ENCODE measurements at regions not wholly inside any gene's neighbourhood (a gene's known extent, or its start where the extent isn't known, plus 50 kb on each side); places are given as distances from the start of the nearest gene placed in this dataset.

DNA sequence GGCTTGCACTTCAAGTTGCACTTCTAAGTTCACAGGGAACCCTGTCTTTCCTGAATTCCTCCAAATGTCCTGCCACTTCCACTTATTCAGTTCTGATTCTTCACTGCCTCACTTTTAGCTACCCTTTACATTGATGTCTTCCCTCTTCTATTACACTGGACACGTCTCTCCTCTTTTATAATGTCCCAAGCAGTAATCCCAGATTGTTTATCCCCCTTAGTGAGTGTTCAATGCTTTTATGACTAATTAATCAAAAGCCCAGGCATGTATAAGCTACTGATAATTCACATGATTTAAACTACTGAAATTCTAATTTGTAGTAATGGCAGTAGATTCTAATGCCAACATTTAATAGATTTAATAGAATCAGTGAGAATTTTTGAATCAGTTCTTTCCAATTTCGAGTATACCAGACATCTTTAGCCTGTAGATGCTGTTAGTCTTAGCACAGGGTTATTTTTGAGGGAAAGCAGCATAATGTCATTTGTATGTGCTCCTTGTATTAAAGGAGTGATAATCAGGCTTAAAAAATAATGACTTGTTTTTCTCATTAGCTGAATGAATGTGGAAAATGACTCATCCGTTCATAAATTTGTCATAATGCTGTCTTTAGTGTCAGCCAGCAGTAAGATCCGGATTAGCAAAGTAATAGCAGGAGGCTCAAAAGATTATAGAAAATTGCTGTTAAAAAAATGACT lies 703.1 kb downstream of the CENPC start:
- TF ChIP-seq, protein P1, sequence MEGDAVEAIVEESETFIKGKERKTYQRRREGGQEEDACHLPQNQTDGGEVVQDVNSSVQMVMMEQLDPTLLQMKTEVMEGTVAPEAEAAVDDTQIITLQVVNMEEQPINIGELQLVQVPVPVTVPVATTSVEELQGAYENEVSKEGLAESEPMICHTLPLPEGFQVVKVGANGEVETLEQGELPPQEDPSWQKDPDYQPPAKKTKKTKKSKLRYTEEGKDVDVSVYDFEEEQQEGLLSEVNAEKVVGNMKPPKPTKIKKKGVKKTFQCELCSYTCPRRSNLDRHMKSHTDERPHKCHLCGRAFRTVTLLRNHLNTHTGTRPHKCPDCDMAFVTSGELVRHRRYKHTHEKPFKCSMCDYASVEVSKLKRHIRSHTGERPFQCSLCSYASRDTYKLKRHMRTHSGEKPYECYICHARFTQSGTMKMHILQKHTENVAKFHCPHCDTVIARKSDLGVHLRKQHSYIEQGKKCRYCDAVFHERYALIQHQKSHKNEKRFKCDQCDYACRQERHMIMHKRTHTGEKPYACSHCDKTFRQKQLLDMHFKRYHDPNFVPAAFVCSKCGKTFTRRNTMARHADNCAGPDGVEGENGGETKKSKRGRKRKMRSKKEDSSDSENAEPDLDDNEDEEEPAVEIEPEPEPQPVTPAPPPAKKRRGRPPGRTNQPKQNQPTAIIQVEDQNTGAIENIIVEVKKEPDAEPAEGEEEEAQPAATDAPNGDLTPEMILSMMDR (IDR thresholded peaks at IDR 0.05) = no peak
- TF ChIP-seq POLR2AphosphoS5 (IDR thresholded peaks at IDR 0.05) = no peak
